A172 (cell line): ENCODE measurements at regions not wholly inside any gene's neighbourhood (a gene's known extent, or its start where the extent isn't known, plus 50 kb on each side); places are given as distances from the start of the nearest gene placed in this dataset.

Experiments used
- DNase-seq: peaks from one replicate; pipeline ENCODE4 v3.0.0-alpha.2; 2015; ENCODE audit warnings: low spot score

DNA sequence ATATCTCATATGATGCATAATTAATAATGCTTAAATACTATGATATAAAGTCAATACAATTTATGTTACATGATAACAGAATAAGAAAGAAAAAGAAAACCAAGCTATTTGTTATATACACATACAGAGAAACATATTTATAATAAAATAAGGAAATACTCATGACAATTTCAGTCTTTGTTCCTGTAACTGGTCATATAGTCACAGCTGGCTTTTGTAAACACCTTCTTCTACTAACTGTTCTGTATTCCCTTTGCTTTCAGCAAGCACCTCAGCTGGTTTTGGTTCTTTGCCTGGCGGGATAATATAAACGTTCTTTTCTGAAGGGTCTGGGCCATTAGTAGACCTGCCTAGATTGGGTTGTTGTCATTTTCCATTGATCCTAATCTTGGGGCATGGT lies 158.5 kb downstream of the COPS8 start:
- DNase-seq = no peak

- DNase-seq = no peak
Measured at GRCh38 chr2:237244976-237245646, 159.4 kb downstream of the COPS8 start.

- no peak for DNase-seq
Measured at GRCh38 chr2:237250599-237250998, 163.4 kb downstream of the COL6A3 start.

- no peak for DNase-seq
Measured at GRCh38 chr2:237251986-237252385, 162.0 kb downstream of the COL6A3 start.

GRCh38 chr2:237253046-237253702 lies 160.8 kb downstream of the COL6A3 start:
- DNase-seq = no peak

- DNase-seq = peak; percentile 15
Measured at GRCh38 chr2:237254369-237254861, 159.5 kb downstream of the COL6A3 start.

GRCh38 chr2:237254911-237255578 lies 158.9 kb downstream of the COL6A3 start:
- peak; percentile 64 for DNase-seq

GRCh38 chr2:237256887-237257286 lies 157.1 kb downstream of the COL6A3 start:
- peak; percentile 57 for DNase-seq

DNA sequence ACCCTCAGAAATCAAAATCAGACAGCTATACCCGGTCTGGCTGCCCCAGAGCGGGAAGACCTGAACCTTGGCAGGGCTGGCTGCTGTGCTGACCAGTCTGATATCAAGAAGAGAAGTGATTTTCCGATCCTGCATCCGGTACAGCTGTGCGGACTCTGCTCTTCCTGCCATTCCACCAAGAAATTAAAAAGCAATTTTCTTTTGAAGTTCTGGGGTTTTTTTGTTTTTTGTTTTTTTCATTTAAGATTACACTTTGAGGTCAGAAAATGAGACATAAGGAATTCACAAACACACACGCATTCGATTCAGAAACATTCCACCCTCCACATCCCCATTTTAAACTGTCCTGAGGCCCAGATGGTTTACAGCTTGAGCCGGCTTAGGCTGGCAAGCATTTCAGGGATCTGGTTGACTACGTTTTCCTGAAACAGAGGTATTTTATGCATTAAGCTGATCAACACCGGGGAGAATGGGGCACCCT lies 156.5 kb downstream of the COL6A3 start:
- DNase-seq = no peak

- no peak for DNase-seq
Measured at GRCh38 chr2:237258116-237258515, 155.8 kb downstream of the COL6A3 start.

- no peak for DNase-seq
Measured at GRCh38 chr2:237258615-237259014, 155.3 kb downstream of the COL6A3 start.

- DNase-seq = no peak
Measured at GRCh38 chr2:237259201-237259600, 154.8 kb downstream of the COL6A3 start.

DNA sequence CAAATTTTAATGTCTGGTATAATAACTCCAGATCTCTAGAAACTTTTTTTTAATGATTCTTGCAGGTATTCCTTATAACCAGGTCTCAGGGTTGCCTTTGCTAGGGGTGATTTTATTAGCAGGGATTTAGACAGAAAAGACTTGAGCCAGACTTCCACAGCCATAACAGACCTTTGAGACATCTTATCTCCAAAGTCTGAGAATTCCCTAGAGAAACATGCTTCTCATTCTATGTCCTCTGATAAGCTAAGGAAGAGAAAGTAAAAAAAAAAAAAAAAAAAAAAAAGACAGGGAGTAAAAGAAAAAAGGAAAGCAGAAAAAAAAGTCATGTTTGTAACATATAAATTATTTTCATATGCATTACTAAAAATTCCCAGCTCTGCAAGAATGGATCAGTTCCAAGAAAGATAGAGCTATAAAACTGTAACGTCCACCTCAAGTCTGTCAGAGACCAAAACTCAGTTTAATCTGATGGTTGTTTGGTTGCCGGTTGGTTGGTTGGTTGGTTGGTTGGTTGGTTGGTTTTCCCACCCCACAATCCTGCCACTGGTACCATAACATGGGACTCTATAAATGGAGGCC lies 153.8 kb downstream of the COL6A3 start:
- DNase-seq = no peak

DNA sequence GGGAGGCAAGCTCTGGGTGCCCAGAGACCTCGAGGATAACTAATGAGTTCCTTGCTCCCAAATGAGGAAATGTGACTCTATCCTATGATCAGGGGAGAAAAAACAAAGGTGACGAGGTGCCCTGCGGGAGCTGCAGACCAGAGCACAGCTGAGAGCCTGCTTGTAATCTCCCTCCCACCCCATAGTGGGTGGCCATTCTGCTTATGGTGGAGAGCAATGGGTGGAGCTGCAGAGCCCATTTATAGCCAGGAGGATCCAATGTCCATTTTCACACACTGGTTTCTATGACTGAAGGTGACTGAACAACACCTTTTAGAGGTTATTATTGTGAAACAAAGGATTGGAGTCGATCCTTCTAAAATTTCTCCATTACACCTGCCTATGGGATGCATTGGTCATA lies 153.3 kb downstream of the COL6A3 start:
- no peak for DNase-seq

DNA sequence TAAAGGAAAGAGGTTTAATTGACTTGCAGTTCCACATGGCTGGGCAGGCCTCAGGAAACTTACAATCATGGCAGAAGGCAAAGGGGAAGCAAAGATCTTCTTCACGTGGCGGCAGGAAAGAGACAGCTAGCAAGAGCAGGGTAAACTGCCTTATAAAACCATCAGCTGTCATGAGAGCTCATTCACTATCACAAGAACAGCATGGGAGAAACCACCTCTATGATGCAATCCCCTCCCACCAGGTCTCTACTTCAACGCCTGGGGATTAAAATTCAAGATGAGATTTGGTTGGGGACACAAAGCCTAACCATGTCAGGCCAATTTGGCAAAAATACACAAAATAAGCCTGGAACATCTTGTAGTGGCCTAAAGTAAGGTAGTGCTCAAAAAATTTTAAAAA lies 152.6 kb downstream of the COL6A3 start:
- DNase-seq = no peak

- DNase-seq = peak; percentile 37
Measured at GRCh38 chr2:237262838-237263771, 150.9 kb downstream of the COL6A3 start.

DNA sequence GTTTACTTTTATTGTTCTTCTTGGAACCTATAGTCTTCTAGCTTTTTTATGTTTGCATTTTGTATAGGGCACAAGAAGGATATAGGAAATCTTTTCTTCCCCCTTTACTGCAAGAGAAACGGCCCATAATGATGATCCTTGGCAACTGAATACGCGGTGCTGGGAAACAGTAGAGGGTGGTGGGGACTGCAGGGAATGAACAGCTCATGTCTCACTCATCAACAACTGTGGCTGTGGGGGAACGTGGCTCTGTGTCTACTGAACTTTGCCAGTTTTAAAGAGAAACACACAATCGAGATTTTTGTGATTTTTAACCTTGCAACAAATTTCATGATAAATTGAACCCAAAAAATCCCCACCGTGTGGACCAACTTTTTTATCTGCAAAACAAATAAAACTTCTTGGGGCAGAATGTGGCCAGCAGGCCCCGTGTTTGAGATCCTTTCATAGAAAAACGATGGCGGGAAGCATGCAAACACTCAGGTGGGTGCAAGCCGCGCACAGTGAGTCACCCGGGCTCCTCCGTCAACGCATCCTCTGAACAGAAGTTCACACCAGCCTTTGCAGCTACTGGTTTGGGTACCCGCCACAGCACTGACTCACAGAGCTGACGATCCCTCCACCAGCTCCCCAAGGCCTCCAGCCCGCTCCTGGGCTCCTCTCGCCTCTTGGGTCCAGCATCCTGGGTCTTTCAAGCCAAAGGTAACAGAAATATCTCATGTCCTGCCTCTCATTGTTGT lies 149.3 kb downstream of the COL6A3 start:
- DNase-seq = peak; percentile 64

DNA sequence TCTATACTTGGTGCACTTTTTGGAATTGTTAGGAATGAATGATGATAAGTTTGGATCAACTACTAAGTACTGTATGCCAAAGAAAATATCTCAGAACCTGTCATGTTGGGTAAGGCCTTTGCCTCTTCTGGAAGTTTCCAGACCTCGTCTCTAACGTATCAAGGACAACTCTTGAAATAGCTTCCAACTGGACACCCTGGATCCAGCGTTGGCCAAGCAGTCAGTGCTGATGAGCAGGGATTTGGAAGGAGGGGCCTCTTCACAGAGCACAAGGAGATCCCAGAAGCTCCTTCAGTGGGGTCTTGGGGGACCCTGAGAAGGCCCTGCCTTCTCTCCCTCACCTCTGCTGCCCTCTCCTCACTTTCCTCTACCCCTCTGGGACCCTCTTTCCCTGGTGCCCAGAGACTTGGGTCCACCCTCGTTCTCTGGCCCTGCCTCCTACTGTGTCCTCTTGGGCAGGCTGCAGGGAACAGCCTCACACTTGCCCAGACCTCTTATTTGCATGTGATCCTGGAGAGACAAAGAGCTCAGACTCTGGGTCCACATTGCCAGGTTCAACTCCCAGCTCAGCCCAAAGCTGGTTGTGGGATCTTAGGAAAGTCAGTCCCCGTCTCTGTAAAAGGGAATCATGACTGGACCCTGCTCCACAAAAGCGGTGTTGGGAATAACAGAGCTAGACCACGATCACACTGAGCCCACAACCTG lies 145.8 kb downstream of the COL6A3 start:
- DNase-seq = no peak

GRCh38 chr2:237269138-237269875 lies 144.7 kb downstream of the COL6A3 start:
- DNase-seq = no peak
